ENCODE measurements at regions not wholly inside any gene's neighbourhood (a gene's known extent, or its start where the extent isn't known, plus 50 kb on each side); places are given as distances from the start of the nearest gene placed in this dataset.

GRCh38 chr3:152891678-152892077, 56.7 kb downstream of the P2RY1 start:
- H3K4me3 Mint-ChIP-seq = no peak overlapping the region
- H3K36me3 ChIP-seq (ENCODE audit: insufficient read depth) = no peaks in the 10 kb centered on the region
- no peak overlapping the region for H3K27ac ChIP-seq (ENCODE audit: low read depth)
- no peak overlapping the region for H2AFZ ChIP-seq
- no peaks in the 10 kb centered on the region for H3K4me1 Mint-ChIP-seq
- TF ChIP-seq ETS1 (IDR thresholded peaks at IDR 0.05) (no peak), STAT1 (IDR thresholded peaks at IDR 0.05; ENCODE audit: unreplicated experiment) (no peak), EZH2phosphoT487 (IDR thresholded peaks at IDR 0.05; ENCODE audit: unreplicated experiment) (no peak), JUNB (IDR thresholded peaks at IDR 0.05; ENCODE audit: unreplicated experiment) (no peak), NANOG (IDR thresholded peaks at IDR 0.05; ENCODE audit: borderline replicate concordance) (no peak), CTCF (conservative IDR thresholded peaks at IDR 0.05; ENCODE audit: low read depth in 2 of 2) (no peak)
- H3K36me3 Mint-ChIP-seq (ENCODE audit: low read depth) = no peaks in the 10 kb centered on the region
- H3K27me3 ChIP-seq (ENCODE audit: insufficient read depth) = no peaks in the 10 kb centered on the region
- ATAC-seq (no peak), DNase-seq (ENCODE audit: low spot score) (no peak)
- no peaks in the 10 kb centered on the region for H3F3A ChIP-seq (replicated peaks; ENCODE audit: low read depth)
- no peaks in the 10 kb centered on the region for H4K20me1 ChIP-seq (replicated peaks; ENCODE audit: insufficient read depth)
- H3K9me3 Mint-ChIP-seq = peaks cover 5% of the 10 kb centered on the region; the same call in 1 of the 3 replicates
- no peak overlapping the region for H3K4me2 ChIP-seq
- H3K4me3 ChIP-seq = no peak overlapping the region
- no peaks in the 10 kb centered on the region for H3K79me2 ChIP-seq (replicated peaks; ENCODE audit: insufficient read depth)
- no peaks in the 10 kb centered on the region for H3K27me3 Mint-ChIP-seq (ENCODE audit: insufficient read depth, low read depth, poor library complexity)
- no peaks in the 10 kb centered on the region for H3K4me1 ChIP-seq (ENCODE audit: insufficient read depth)
- H3K27ac Mint-ChIP-seq = no peak overlapping the region
- peaks cover 10% of the 10 kb centered on the region for H3K9me2 ChIP-seq (ENCODE audit: insufficient read depth)

GRCh38 chr3:152892446-152892845, 57.5 kb downstream of the P2RY1 start:
- H3K4me1 Mint-ChIP-seq = no peaks in the 10 kb centered on the region
- TF ChIP-seq EZH2 (IDR thresholded peaks at IDR 0.05; ENCODE audit: low read depth, unreplicated experiment) (no peak), NANOG (IDR thresholded peaks at IDR 0.05; ENCODE audit: borderline replicate concordance) (no peak), JUNB (IDR thresholded peaks at IDR 0.05; ENCODE audit: unreplicated experiment) (no peak), REST (IDR thresholded peaks at IDR 0.05; ENCODE audit: unreplicated experiment) (no peak), CTCF (conservative IDR thresholded peaks at IDR 0.05; ENCODE audit: low read depth in 2 of 2) (no peak), CREB1 (CRISPR knock-in tag; IDR thresholded peaks at IDR 0.05; ENCODE audit: low read depth) (no peak), STAT1 (IDR thresholded peaks at IDR 0.05; ENCODE audit: unreplicated experiment) (no peak), ETS1 (IDR thresholded peaks at IDR 0.05) (no peak), ZNF331 (CRISPR knock-in tag; IDR thresholded peaks at IDR 0.05; ENCODE audit: low read depth) (no peak), POLR2AphosphoS5 (IDR thresholded peaks at IDR 0.05; ENCODE audit: low read depth) (no peak), ZNF114 (CRISPR knock-in tag; IDR thresholded peaks at IDR 0.05) (no peak)

More at GRCh38 chr3:152892446-152892845, 57.5 kb downstream of the P2RY1 start:
- DNase-seq (ENCODE audit: low spot score) (no peak), ATAC-seq (no peak)
- H3K4me3 ChIP-seq = no peak overlapping the region
- no peak overlapping the region for H3K4me2 ChIP-seq
- no peaks in the 10 kb centered on the region for H3K36me3 ChIP-seq (ENCODE audit: insufficient read depth)
- no peaks in the 10 kb centered on the region for H3K27me3 ChIP-seq (ENCODE audit: insufficient read depth)
- H4K20me1 ChIP-seq (replicated peaks; ENCODE audit: insufficient read depth) = no peaks in the 10 kb centered on the region
- Mint-ChIP-seq H3K27ac (no peak overlapping the region), H3K4me3 (no peak overlapping the region), H3K36me3 (ENCODE audit: low read depth) (no peaks in the 10 kb centered on the region), H3K27me3 (ENCODE audit: insufficient read depth, low read depth, poor library complexity) (no peaks in the 10 kb centered on the region), H3K9me3 (peaks cover 5% of the 10 kb centered on the region; the same call in 1 of the 3 replicates)
- H3F3A ChIP-seq (replicated peaks; ENCODE audit: low read depth) = no peaks in the 10 kb centered on the region
- H3K9me2 ChIP-seq (ENCODE audit: insufficient read depth) = peaks cover 10% of the 10 kb centered on the region
- no peaks in the 10 kb centered on the region for H3K79me2 ChIP-seq (replicated peaks; ENCODE audit: insufficient read depth)
- no peak overlapping the region for H3K27ac ChIP-seq (ENCODE audit: low read depth)
- no peak overlapping the region for H2AFZ ChIP-seq
- no peaks in the 10 kb centered on the region for H3K4me1 ChIP-seq (ENCODE audit: insufficient read depth)

Data from GM23338 (cell line).